ENCODE measurements at regions not wholly inside any gene's neighbourhood (a gene's known extent, or its start where the extent isn't known, plus 50 kb on each side); places are given as distances from the start of the nearest gene placed in this dataset.

DNA sequence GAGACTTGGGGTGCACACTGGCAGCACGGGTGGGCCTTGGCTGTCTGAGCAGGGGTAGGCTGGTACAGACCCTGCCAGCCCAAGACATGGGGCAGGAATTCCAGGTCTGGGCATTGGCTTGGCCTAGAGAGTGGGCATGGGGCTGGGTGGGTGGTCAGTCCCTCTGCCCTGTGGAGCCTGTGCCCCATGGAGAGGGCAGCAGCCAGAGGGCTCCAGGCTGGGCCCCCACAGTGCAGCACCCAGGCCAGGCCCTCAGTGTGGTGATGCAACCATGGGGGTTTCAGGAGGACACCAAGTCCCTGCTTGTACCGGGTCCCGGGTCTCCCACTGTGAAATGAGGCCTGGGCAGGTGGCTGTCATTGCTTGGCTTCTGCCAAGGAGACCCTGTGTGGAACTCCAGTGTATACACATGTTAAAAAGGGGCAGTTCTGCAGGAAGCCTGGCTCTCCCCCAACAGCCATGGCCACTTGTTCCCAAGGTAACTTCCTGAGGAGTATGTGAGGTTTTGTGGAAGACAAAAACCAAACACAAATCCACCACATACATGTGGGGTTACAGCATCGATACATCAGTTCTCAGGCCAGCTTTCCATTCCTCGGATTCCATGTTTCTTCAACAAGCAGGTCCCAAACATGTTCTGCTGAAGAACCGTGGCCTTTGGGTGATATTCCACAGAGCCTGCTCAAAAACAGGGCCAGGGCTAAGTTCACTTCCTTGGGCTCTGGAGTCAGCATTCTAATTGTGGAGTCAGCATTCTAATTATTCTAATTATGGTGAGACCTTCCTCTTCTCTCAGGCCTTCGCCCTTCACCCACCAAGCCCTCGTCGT lies 77.3 kb downstream of the DACT2 start:
- no peak for DNase-seq
- POLR2A ChIA-PET, result no interaction called here
- no peaks in the 10 kb centered on the region for H3K36me3 ChIP-seq (ENCODE audit: control insufficient read depth, insufficient read depth, low read length)
- CTCF ChIA-PET, result no interaction called here
- TF ChIP-seq, protein P1, sequence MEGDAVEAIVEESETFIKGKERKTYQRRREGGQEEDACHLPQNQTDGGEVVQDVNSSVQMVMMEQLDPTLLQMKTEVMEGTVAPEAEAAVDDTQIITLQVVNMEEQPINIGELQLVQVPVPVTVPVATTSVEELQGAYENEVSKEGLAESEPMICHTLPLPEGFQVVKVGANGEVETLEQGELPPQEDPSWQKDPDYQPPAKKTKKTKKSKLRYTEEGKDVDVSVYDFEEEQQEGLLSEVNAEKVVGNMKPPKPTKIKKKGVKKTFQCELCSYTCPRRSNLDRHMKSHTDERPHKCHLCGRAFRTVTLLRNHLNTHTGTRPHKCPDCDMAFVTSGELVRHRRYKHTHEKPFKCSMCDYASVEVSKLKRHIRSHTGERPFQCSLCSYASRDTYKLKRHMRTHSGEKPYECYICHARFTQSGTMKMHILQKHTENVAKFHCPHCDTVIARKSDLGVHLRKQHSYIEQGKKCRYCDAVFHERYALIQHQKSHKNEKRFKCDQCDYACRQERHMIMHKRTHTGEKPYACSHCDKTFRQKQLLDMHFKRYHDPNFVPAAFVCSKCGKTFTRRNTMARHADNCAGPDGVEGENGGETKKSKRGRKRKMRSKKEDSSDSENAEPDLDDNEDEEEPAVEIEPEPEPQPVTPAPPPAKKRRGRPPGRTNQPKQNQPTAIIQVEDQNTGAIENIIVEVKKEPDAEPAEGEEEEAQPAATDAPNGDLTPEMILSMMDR (IDR thresholded peaks at IDR 0.05; ENCODE audit: insufficient read depth in 1 of 2, low read depth in 1 of 2, low read length in 1 of 2, severe bottlenecking in 1 of 2, unreplicated experiment in 1 of 2), result no peak
- H3K4me1 ChIP-seq, result peaks cover 14% of the 10 kb centered on the region
- Mint-ChIP-seq H3K36me3 (ENCODE audit: insufficient read depth, unreplicated experiment) (no peaks in the 10 kb centered on the region), H3K27ac (ENCODE audit: unreplicated experiment) (no peak overlapping the region), H3K9me3 (ENCODE audit: unreplicated experiment) (no peaks in the 10 kb centered on the region), H3K27me3 (ENCODE audit: insufficient read depth, unreplicated experiment) (no peaks in the 10 kb centered on the region), H3K4me1 (ENCODE audit: low read depth, unreplicated experiment) (no peaks in the 10 kb centered on the region), H3K4me3 (ENCODE audit: unreplicated experiment) (no peak overlapping the region)
- no peaks in the 10 kb centered on the region for H3K9me3 ChIP-seq
- intact Hi-C loops (cut with micrococcal nuclease; ENCODE audit: unreplicated experiment), result no loop called here
- H3K27me3 ChIP-seq (replicated peaks; ENCODE audit: control insufficient read depth, insufficient read depth, low read length), result no peaks in the 10 kb centered on the region
- no peak overlapping the region for H3K4me3 ChIP-seq (ENCODE audit: low read depth, low read length)
- BruUV-seq (replicated peaks), result no TSS peak

- no TSS peak for BruUV-seq (replicated peaks)
- intact Hi-C loops (cut with micrococcal nuclease; ENCODE audit: unreplicated experiment), result no loop called here
- H3K27ac Mint-ChIP-seq (ENCODE audit: unreplicated experiment), result no peak overlapping the region
- peaks cover 3% of the 10 kb centered on the region; the same call in 1 of the 2 replicates for H3K4me1 ChIP-seq
- no peaks in the 10 kb centered on the region for H3K36me3 ChIP-seq (ENCODE audit: control insufficient read depth, insufficient read depth, low read length)
- no peak for DNase-seq
- ChIA-PET CTCF (no interaction called here), POLR2A (no interaction called here)
- H3K9me3 Mint-ChIP-seq (ENCODE audit: unreplicated experiment), result no peaks in the 10 kb centered on the region
- TF ChIP-seq, protein P1 (IDR thresholded peaks at IDR 0.05; ENCODE audit: insufficient read depth in 1 of 2, low read depth in 1 of 2, low read length in 1 of 2, severe bottlenecking in 1 of 2, unreplicated experiment in 1 of 2), result no peak
- H3K4me1 Mint-ChIP-seq (ENCODE audit: low read depth, unreplicated experiment), result no peaks in the 10 kb centered on the region
- H3K4me3 Mint-ChIP-seq (ENCODE audit: unreplicated experiment), result no peak overlapping the region
- H3K36me3 Mint-ChIP-seq (ENCODE audit: insufficient read depth, unreplicated experiment), result no peaks in the 10 kb centered on the region
- H3K4me3 ChIP-seq (ENCODE audit: low read depth, low read length), result no peak overlapping the region
- H3K27me3 ChIP-seq (replicated peaks; ENCODE audit: control insufficient read depth, insufficient read depth, low read length), result no peaks in the 10 kb centered on the region
- H3K9me3 ChIP-seq, result no peaks in the 10 kb centered on the region
- H3K27me3 Mint-ChIP-seq (ENCODE audit: insufficient read depth, unreplicated experiment), result no peaks in the 10 kb centered on the region
Measured at GRCh38 chr6:168240160-168240559, 79.4 kb downstream of the DACT2 start.

- no peak overlapping the region for H3K27ac Mint-ChIP-seq (ENCODE audit: unreplicated experiment)
- intact Hi-C loops (cut with micrococcal nuclease; ENCODE audit: unreplicated experiment), result no loop called here
- H3K27me3 Mint-ChIP-seq (ENCODE audit: insufficient read depth, unreplicated experiment), result no peaks in the 10 kb centered on the region
- H3K36me3 Mint-ChIP-seq (ENCODE audit: insufficient read depth, unreplicated experiment), result no peaks in the 10 kb centered on the region
- Histone ChIP-seq H3K36me3 (ENCODE audit: control insufficient read depth, insufficient read depth, low read length) (no peaks in the 10 kb centered on the region), H3K27me3 (replicated peaks; ENCODE audit: control insufficient read depth, insufficient read depth, low read length) (no peaks in the 10 kb centered on the region), H3K4me1 (peaks cover 3% of the 10 kb centered on the region; the same call in 1 of the 2 replicates), H3K9me3 (no peaks in the 10 kb centered on the region), H3K4me3 (ENCODE audit: low read depth, low read length) (no peak overlapping the region)
- H3K9me3 Mint-ChIP-seq (ENCODE audit: unreplicated experiment), result no peaks in the 10 kb centered on the region
- H3K4me3 Mint-ChIP-seq (ENCODE audit: unreplicated experiment), result no peak overlapping the region
- H3K4me1 Mint-ChIP-seq (ENCODE audit: low read depth, unreplicated experiment), result no peaks in the 10 kb centered on the region
- CTCF ChIA-PET, result no interaction called here
- DNase-seq, result no peak
- POLR2A ChIA-PET, result no interaction called here
- TF ChIP-seq, protein P1 (IDR thresholded peaks at IDR 0.05; ENCODE audit: insufficient read depth in 1 of 2, low read depth in 1 of 2, low read length in 1 of 2, severe bottlenecking in 1 of 2, unreplicated experiment in 1 of 2), result no peak
- BruUV-seq (replicated peaks), result no TSS peak
Measured at GRCh38 chr6:168239044-168239773, 80.4 kb downstream of the DACT2 start.

All from Caco-2 (cell line).